Panc1 (cell line): ENCODE measurements at regions not wholly inside any gene's neighbourhood (a gene's known extent, or its start where the extent isn't known, plus 50 kb on each side); places are given as distances from the start of the nearest gene placed in this dataset.

ENCODE experiments used
- POLR2AphosphoS5 ChIP-seq: IDR thresholded peaks from 2 replicates; pipeline ENCODE4 v1.6.1; 2012; ENCODE audit warnings: mild to moderate bottlenecking, low read depth, low read length, moderate library complexity
- TF ChIP-seq, protein P1 (sequence below): fragments of 450-650 bp; IDR thresholded peaks from 2 replicates; pipeline ENCODE4 v1.5.1; 2017; ENCODE audit warnings: mild to moderate bottlenecking

DNA sequence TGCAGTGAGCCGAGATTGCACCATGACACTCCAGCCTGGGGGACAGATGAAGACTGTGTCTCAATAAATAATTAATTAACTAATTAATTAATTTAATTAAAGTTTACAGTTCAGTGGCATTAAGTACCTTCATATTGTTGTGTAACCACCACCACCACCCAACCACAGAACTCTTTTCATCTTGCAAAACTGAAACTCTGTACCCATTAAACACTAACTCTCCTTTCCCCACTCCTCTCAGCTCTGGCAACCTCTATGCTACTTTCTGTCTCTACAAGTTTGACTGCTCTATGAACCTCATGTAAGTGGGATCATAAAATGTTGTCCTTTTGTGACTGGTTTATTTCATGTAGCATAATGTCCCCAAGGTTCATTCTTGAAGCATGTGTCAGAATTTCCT lies 259.3 kb upstream of the MDFIC2 start:
- TF ChIP-seq, protein P1, sequence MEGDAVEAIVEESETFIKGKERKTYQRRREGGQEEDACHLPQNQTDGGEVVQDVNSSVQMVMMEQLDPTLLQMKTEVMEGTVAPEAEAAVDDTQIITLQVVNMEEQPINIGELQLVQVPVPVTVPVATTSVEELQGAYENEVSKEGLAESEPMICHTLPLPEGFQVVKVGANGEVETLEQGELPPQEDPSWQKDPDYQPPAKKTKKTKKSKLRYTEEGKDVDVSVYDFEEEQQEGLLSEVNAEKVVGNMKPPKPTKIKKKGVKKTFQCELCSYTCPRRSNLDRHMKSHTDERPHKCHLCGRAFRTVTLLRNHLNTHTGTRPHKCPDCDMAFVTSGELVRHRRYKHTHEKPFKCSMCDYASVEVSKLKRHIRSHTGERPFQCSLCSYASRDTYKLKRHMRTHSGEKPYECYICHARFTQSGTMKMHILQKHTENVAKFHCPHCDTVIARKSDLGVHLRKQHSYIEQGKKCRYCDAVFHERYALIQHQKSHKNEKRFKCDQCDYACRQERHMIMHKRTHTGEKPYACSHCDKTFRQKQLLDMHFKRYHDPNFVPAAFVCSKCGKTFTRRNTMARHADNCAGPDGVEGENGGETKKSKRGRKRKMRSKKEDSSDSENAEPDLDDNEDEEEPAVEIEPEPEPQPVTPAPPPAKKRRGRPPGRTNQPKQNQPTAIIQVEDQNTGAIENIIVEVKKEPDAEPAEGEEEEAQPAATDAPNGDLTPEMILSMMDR, result no peak
- no peak for TF ChIP-seq POLR2AphosphoS5
